Activated T-cell treated with anti-CD3 and anti-CD28 coated beads, Interleukin-2, amount 50 U/mL, for 1 hour (primary cell): ENCODE measurements at regions not wholly inside any gene's neighbourhood (a gene's known extent, or its start where the extent isn't known, plus 50 kb on each side); places are given as distances from the start of the nearest gene placed in this dataset.
"Not testable (repeated sequence)": the region's sequence is repeated elsewhere in the genome, so short reads cannot be mapped to it uniquely, and the experiment has no call there.

Experiments used
- DNase-seq: peaks from one replicate; pipeline ENCODE4 v3.0.0-alpha.2; 2020

GRCh38 chr6:103870970-103871369 lies 988.7 kb downstream of the HACE1 start:
- DNase-seq: no peak

- no peak for DNase-seq
Observed at GRCh38 chr6:103862297-103862696, 997.4 kb downstream of the HACE1 start.

- DNase-seq: no peak
Observed at GRCh38 chr6:103858003-103858402, 1001.7 kb downstream of the HACE1 start.

- DNase-seq: no peak
Observed at GRCh38 chr6:103855750-103856149, 1004.0 kb downstream of the HACE1 start.

GRCh38 chr6:103854059-103854458 lies 1005.7 kb downstream of the HACE1 start:
- DNase-seq: no peak

GRCh38 chr6:103838457-103838856 lies 1021.3 kb downstream of the HACE1 start:
- DNase-seq: no peak

GRCh38 chr6:103826209-103826608 lies 1033.5 kb downstream of the HACE1 start:
- DNase-seq: no peak

GRCh38 chr6:103820148-103820547 lies 1039.6 kb downstream of the HACE1 start:
- DNase-seq: no peak

- no peak for DNase-seq
Observed at GRCh38 chr6:103819509-103819908, 1040.2 kb downstream of the HACE1 start.

GRCh38 chr6:103812970-103813369 lies 1046.7 kb downstream of the HACE1 start:
- DNase-seq: no peak

GRCh38 chr6:103801901-103802479 lies 1057.7 kb downstream of the HACE1 start:
- DNase-seq: not testable (repeated sequence)

GRCh38 chr6:103799971-103800670 lies 1059.6 kb downstream of the HACE1 start:
- DNase-seq: no peak

- DNase-seq: no peak
Observed at GRCh38 chr6:103798166-103798565, 1061.6 kb downstream of the HACE1 start.

GRCh38 chr6:103797738-103798137 lies 1062.0 kb downstream of the HACE1 start:
- no peak for DNase-seq

- DNase-seq: no peak
Observed at GRCh38 chr6:103791458-103791857, 1068.3 kb downstream of the HACE1 start.

GRCh38 chr6:103784117-103784516 lies 1075.6 kb downstream of the HACE1 start:
- DNase-seq: no peak

- no peak for DNase-seq
Observed at GRCh38 chr6:103783329-103783728, 1076.4 kb downstream of the HACE1 start.

GRCh38 chr6:103769431-103769830 lies 1090.3 kb downstream of the HACE1 start:
- no peak for DNase-seq

GRCh38 chr6:103750603-103751002 lies 1109.1 kb downstream of the HACE1 start:
- no peak for DNase-seq

GRCh38 chr6:103734016-103734415 lies 1125.7 kb downstream of the HACE1 start:
- no peak for DNase-seq

GRCh38 chr6:103729658-103730057 lies 1130.1 kb downstream of the HACE1 start:
- DNase-seq: no peak

- DNase-seq: no peak
Observed at GRCh38 chr6:103723438-103724322, 1136.0 kb downstream of the HACE1 start.

- DNase-seq: no peak
Observed at GRCh38 chr6:103722683-103723082, 1137.0 kb downstream of the HACE1 start.

GRCh38 chr6:103721923-103722322 lies 1137.8 kb downstream of the HACE1 start:
- DNase-seq: no peak
